Fibroblast of skin of right quadriceps (primary cell): ENCODE measurements at regions not wholly inside any gene's neighbourhood (a gene's known extent, or its start where the extent isn't known, plus 50 kb on each side); places are given as distances from the start of the nearest gene placed in this dataset.

Experiments
- DNase-seq: peaks from one replicate; pipeline ENCODE4 v3.0.0-alpha.2; 2013

GRCh38 chr16:77594799-77595596, 127.3 kb upstream of the NUDT7 start:
- no peak for DNase-seq

GRCh38 chr16:77596261-77596660, 126.1 kb upstream of the NUDT7 start:
- peak; percentile 70 for DNase-seq

- DNase-seq: peak; percentile 26
These were observed 122.4 kb upstream of the NUDT7 start for GRCh38 chr16:77599793-77600415.

- DNase-seq: no peak
These were observed 121.8 kb upstream of the NUDT7 start for GRCh38 chr16:77600555-77600954.

GRCh38 chr16:77603656-77604055, 118.7 kb upstream of the NUDT7 start:
- no peak for DNase-seq

GRCh38 chr16:77610496-77610895, 111.8 kb upstream of the NUDT7 start:
- DNase-seq: no peak

- DNase-seq: no peak
These were observed 110.9 kb upstream of the NUDT7 start for GRCh38 chr16:77611386-77611785.

- DNase-seq: no peak
These were observed 109.7 kb upstream of the NUDT7 start for GRCh38 chr16:77612596-77612995.

GRCh38 chr16:77613095-77613494, 109.2 kb upstream of the NUDT7 start:
- no peak for DNase-seq

- no peak for DNase-seq
These were observed 104.8 kb upstream of the NUDT7 start for GRCh38 chr16:77617553-77617952.

GRCh38 chr16:77617996-77618395, 104.3 kb upstream of the NUDT7 start:
- DNase-seq: no peak

- no peak for DNase-seq
These were observed 103.4 kb upstream of the NUDT7 start for GRCh38 chr16:77618951-77619350.

GRCh38 chr16:77624085-77624484, 98.2 kb upstream of the NUDT7 start:
- no peak for DNase-seq

GRCh38 chr16:77636615-77637014, 85.7 kb upstream of the NUDT7 start:
- DNase-seq: no peak

GRCh38 chr16:77637940-77638339, 84.4 kb upstream of the NUDT7 start:
- DNase-seq: peak; percentile 31

- no peak for DNase-seq
These were observed 79.1 kb upstream of the NUDT7 start for GRCh38 chr16:77643176-77643575.

GRCh38 chr16:77645764-77646163, 76.5 kb upstream of the NUDT7 start:
- peak; percentile 6 for DNase-seq

- DNase-seq: peak; percentile 7
These were observed 74.6 kb upstream of the NUDT7 start for GRCh38 chr16:77647726-77648125.

- DNase-seq: no peak
These were observed 71.6 kb upstream of the NUDT7 start for GRCh38 chr16:77650761-77651160.

- no peak for DNase-seq
These were observed 69.9 kb upstream of the NUDT7 start for GRCh38 chr16:77652399-77652798.

GRCh38 chr16:77657016-77657415, 65.3 kb upstream of the NUDT7 start:
- DNase-seq: peak; percentile 31

- peak; percentile 34 for DNase-seq
These were observed 62.0 kb upstream of the NUDT7 start for GRCh38 chr16:77660311-77660710.

- DNase-seq: no peak
These were observed 60.1 kb upstream of the NUDT7 start for GRCh38 chr16:77662246-77662645.

- no peak for DNase-seq
These were observed 58.6 kb upstream of the NUDT7 start for GRCh38 chr16:77663711-77664110.

GRCh38 chr16:77666771-77667170, 55.5 kb upstream of the NUDT7 start:
- DNase-seq: no peak
